Ishikawa (cell line): ENCODE measurements at regions not wholly inside any gene's neighbourhood (a gene's known extent, or its start where the extent isn't known, plus 50 kb on each side); places are given as distances from the start of the nearest gene placed in this dataset.

ENCODE experiments used
- TAF1 ChIP-seq: IDR thresholded peaks from 2 replicates; pipeline ENCODE4 v1.6.1; 2012; ENCODE audit warnings: low read depth, mild to moderate bottlenecking
- YY1 ChIP-seq: IDR thresholded peaks from 2 replicates; pipeline ENCODE4 v1.6.1; 2012; ENCODE audit warnings: low read depth

GRCh38 chr7:136697271-136697670 lies 171.2 kb upstream of the CHRM2 start:
- TF ChIP-seq YY1, result no peak
- TF ChIP-seq TAF1, result no peak
